GM21423 (cell line): ENCODE measurements at regions not wholly inside any gene's neighbourhood (a gene's known extent, or its start where the extent isn't known, plus 50 kb on each side); places are given as distances from the start of the nearest gene placed in this dataset.

Experiments used
- ATAC-seq: cut with Tn5 transposase; IDR thresholded peaks from one replicate; pipeline ENCODE4 v1.9.1; 2021; ENCODE audit warnings: mild to moderate bottlenecking, moderate library complexity; ENCODE audit not compliant: unreplicated experiment

DNA sequence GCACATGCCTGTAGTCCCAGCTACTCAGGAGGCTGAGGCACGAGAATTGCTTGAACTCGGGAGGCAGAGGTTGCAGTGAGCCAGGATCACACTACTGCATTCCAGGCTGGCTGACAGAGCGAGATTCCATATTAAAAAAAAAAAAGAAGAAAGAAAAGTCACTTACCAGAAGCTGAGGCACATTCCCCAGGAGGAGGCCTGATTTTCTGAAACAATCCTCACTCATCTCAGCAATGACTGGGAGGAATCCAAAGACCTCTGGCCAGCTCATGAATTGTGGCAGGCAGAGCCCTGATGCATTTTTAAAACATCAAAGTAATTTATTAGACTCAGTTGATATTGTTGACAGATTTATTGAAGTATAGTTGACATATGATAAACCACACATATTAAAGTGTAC is 206.3 kb downstream of the FOXO1 start:
- ATAC-seq = no peak

DNA sequence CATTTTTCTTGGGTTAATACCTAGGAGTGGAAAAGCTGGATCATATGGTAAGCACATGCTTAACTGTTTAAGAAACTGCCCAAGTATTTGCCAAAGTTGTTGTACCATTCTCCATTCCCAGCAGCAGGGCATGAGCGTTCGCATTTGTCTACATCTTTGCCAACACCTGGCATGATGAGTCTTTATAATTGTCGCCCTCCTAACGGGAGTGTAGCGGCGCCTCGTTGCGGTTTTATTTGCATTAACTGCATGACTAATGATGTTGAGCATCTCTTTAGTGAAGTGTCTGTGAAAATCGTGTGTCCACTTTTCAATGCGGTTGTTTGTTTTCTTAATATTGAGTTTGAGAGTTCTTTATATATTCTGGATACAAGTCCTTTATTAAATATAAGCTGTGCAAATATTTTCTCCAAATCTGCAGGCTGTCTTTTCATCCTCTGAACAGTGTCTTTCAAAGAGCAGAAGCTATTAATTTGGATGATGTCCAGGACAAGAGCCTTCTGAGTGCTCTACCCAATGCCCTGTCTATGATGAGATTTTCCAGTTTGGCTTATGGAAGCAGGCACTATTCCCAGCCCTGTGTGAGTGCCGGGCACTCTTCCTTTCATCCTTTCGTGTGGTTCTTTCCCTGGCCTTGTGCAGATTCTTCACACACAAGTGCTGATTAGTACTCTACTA is 202.0 kb downstream of the FOXO1 start:
- ATAC-seq = no peak

DNA sequence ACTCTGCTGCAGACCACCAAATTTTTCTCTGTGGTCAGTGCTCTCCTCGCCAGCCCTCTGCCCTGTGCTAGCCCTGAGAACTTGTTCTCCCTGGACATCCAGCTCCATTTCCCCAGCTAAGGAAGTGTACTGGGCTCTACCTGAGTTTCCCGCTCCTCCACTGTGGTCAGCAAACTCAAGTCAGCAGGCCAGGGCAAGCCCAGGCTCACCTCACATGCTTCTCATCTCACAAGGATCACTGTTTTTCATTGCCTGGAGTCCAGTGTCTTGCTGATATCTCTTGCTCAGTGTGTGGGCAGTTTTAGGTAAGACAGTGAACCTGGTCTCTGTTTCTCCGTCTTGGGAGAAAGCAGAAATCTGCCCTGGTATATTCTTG is 201.4 kb downstream of the FOXO1 start:
- ATAC-seq = no peak

DNA sequence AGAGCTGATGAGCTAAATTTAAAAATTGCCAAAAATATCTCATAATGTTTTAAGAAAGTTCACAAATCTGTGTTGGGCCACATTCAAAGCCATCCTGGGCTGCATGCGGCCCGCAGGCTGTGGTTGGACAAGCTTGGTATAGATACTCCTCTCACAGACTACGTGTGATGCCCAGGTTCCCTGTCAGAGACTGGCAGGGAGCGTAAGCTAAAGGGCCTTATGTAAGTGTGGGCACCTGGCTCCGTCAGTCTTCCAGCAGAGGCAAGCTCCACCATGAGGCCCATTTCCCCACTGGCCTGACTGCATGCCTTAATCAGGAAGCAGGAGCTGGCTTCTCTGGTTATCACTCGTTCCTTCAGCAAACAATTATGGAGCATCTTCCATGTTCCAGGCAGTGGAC is 200.2 kb downstream of the FOXO1 start:
- no peak for ATAC-seq

DNA sequence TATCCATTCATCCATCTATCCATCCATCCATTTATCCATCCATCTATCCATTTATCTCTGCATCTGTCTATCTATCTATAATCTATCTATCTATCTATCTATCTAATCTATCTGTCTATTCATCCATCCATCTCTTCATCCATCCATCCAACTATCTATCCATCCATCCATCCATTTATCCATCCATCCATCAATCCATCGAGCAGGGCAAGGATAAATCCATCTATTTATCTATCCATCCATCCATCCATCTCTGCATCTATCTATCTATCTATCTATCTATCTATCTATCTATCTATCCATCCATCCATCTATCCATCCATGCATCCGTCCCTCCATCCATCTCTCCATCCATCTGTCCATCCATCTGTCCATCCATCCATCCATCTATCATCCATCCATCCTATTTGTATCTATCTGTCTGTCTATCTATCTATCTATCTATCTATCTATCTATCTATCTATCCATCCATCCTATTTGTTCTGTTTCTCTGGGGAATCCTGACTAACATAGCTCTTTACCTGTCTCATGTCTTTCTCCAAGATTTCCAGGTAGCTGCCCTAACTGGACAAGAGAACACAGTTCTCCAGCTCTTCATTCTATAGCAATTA is 198.1 kb downstream of the FOXO1 start:
- no peak for ATAC-seq

DNA sequence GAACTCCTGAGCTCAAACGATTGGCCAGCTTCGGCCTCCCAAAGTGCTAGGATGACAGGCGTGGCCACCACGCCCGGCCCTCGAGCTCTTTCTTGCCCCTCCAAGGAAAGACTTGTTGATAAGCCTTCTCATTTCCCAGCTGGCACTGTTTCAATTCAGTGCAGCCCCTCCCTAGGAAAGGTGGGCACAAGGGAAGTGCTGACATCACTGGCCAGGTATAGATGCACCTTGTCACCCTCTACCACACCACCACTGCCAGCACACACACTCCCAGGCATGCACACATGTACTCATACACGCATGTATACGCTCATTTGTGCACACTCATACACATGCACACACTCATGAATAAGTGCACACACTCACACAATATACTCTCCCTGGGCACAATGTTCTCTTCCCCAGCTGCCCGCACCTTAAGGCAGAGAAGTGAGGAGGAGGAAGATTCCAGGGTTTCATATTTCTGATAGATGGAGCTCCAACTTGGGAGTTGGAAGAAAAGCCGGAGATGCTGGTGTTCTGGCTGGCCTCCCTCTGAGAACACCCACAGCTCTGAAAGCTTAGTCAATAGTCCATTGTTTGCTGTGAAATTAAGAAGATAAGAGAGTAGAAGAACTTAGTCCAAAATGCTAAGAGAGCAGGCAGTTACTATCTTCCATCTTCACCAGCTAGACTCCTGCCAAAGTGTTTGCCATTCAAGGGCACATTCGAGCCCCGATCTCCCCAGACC is 196.7 kb downstream of the FOXO1 start:
- no peak for ATAC-seq

DNA sequence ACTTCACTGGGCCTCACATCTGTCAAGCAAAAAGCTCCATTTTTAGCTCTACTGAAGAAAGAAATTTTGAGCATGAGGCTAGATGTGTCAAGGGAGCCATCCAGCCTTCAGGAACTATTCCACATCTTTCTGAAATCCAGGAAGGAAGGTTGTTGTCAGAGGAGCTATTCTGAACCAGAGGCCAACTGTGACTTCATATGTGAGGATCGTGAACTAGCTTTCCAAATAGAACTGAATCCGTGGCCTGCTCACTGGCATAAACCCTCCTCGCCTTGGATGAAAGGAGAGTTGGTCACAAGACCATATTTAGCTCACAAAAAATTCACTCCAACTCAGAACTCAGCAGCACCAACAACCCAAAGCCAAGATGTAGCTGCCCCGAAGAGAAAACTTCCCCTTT is 195.8 kb downstream of the FOXO1 start:
- no peak for ATAC-seq

DNA sequence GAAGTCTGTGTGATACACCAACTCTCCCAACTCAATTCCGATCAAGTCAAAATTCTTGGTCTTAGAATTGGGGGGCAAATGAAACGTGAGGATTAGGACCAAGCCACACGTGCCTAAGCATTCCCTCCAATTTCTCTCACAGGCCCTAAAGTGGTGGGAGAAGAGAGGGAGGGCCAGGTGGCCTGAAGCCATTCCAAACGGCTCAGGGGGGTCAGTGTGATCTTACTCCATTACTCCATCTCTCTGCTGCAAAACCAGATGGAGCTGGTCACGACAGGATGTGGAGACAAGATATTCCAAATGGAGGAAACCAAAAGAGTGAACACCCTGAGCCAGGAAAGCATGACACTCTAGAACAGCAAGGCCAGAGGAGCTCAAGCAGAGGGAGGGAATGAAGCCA is 195.4 kb downstream of the FOXO1 start:
- no peak for ATAC-seq

DNA sequence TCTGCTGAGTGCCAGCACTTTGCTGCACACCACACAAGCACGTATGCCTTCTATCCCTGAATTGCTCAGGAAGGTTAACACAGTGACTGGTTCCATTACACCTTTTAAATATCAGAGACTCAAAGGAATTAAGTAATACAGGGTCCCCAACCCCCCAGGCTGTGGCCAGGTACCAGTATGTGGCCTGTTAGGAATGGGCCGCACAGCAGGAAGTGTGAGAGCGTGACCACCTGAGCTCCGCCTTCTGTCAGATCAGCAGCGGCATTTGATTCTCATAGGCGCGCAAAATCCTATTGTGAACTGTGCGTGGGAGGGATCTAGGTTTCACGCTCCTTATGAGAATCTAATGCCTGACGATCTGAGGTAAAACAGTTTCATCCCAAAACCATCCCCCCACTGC is 194.5 kb downstream of the FOXO1 start:
- ATAC-seq = no peak

DNA sequence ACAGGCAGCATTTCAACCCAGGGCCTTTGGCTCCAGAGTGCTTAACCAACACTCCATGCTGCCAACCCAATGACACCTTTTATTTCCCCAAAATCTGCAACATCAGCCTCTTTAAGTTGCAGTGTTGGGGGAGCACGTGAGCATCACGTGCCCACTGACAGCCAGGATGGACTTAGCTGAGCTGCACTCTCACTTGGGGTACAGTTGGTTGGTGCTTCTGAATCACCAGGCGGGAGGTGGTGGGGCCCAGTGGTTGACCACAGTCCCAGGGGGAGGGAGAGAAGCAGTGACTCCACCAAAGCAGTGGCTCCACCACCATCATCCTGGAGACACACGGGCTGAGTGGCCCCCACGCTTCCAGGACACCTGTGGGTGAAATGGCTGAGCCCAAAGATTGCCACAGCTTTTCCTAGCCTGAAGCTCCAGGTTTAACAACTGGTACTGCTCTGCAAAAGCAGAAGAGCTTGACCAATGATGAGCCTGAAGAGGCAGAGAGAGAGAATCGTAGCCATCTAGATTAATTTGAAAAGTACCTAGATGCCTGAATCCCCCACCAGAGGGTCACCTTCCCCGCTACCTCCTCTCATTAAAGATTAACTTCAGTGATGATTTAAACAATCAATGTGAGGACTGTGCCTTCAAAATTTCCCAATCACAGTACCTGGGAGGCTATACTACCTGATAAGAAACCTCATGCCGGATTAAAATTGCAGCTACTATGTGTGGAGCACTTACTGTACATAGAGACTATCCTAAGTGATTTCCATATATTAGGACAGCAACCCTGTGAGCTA is 193.8 kb downstream of the FOXO1 start:
- ATAC-seq = no peak

DNA sequence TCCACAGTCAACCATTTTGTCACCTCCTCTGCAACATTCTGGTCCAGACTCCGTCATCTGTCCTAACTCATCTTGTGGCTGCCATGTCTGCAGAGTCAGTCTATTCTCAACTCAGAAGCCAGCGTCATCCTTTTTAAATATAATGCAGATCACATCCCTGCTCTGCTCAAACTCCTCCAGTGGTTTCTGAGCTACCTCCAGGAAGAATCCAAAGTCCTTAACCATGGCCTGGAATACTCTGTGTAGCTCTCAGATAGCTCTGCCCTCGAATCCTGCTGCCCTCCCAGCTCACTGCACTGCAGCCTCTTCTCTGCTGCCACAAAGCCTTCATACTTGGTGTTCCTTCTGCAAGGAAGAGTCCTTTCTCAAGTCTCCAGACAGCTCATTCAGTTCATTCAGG is 190.8 kb downstream of the FOXO1 start:
- ATAC-seq = no peak

DNA sequence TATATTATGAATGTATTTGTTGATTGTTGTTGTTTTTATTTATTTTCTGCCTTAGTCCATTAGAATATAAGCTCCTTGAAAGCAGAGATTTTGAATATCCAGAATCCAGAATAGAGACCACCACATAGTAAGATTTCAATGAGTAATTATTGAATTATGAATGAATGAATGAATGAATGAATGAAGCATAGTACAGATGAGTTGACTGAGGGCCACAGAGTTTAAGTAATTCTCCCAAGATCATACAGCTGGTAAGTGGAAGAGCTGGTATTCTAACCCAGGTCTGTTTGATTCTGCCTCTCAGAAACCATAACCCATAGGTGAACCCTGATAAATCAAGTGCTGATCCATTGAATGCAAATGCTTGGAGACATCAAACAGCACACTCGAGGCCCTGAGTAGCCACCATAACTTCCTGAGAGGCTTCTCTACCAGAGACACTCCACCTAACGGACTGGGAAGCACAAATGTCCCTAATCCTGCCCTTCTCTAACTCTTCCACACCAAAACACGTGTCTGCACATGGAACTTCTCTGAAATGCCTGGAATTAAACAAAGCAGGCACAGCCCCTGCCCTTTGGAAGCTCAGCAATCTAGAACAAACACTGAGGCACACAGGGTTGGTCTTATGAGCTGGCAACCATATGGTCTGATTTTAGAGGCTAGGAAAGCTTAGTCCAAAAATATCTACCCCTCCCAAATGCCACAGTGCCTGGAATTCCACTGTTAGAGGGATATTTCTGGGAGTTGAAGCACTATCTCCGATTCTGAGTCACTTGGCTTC is 190.1 kb downstream of the FOXO1 start:
- no peak for ATAC-seq

DNA sequence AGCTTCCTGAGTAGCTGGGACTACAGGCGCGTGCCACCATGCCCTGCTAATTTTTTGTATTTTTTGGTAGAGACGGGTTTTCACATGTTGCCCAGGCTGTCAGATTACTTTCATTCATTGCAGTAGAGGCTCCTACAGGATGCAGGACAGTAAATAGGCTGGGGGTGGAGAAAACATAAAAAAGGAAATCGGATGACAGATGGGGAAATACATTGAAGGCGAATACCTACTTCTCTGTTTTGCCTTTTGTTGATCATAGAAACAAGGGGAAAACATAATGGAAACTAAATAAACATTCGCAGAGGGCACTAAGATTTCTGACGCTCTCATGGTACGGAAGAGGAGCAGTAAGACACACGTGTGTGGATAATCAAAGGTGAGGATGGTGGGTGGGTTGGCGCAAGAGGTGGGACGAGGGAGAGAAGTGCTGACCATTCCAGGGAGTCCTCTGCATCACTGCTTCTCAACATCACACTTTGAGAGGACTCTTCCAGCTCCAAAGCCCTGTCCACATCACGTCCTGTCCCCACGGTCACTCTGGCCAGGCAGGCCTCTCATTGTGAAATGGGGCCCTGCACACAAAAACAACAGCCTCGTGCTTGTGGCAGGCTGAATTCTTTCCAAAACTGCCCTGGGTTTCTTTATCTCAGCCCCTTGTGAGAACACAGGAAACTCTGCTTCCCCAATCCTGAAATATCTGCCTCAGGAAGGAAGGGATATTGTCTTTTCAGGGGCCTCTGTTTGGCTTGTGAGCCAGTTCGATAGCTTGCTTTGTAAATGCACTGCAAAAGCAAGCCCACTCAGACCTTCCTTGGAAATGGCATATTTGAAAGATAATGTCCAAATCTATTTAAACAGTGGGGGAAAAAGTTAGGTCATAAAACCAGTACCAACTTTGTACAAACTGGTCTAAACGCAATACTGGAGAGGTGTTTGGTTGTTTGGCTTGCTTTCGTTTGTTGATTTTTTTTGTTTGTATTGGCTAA is 188.5 kb downstream of the FOXO1 start:
- no peak for ATAC-seq

DNA sequence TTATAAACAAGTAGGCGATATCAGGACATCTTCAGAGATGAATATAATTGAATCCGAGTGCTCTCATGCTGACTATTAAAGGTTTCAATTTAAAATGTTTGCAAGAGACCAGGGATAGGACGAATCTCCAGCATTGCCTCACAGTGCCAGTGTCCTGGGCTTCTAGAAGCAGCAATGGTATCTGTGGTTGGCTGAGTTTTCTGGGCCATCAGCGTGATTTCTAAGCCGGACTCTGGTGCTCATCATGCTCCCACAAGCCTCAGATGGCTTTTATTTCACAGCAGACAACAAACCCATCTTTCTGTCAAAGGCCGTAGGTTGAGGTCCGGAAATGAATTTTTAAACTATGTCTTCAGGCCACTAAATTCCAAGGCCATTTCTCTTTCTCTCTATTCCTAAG is 187.7 kb downstream of the FOXO1 start:
- ATAC-seq = no peak

DNA sequence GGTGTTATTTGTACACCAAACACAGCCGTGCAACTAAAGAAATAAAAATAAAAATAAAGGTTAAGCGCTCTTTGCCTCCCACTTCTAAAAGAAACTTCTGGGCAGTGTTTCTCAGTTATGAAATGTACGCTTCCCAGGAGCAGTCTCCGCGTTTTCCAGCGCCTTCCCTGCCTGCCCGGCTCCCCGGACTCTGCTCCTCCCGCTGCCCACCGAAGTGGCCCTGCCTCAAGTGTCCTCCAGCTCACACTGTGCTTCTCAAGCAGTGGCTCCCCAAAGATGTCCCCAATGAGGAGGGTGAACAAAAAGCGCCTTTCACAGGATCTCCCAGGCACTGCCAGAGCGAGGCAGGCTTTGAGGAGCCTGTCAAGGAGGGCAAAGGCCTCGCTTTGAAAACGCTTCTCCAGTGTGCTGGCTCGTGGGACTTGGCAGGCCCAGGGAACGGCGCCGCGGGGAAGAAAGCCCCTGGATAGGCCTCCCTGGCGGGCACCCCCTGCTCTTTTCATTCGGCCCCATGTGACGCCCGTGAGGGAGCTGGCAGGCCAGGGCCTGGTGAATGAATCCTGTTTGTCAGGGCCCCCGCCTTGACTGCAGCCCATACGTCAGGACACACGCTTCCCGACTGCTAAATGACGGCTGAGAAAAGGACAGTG is 187.1 kb downstream of the FOXO1 start:
- no peak for ATAC-seq

DNA sequence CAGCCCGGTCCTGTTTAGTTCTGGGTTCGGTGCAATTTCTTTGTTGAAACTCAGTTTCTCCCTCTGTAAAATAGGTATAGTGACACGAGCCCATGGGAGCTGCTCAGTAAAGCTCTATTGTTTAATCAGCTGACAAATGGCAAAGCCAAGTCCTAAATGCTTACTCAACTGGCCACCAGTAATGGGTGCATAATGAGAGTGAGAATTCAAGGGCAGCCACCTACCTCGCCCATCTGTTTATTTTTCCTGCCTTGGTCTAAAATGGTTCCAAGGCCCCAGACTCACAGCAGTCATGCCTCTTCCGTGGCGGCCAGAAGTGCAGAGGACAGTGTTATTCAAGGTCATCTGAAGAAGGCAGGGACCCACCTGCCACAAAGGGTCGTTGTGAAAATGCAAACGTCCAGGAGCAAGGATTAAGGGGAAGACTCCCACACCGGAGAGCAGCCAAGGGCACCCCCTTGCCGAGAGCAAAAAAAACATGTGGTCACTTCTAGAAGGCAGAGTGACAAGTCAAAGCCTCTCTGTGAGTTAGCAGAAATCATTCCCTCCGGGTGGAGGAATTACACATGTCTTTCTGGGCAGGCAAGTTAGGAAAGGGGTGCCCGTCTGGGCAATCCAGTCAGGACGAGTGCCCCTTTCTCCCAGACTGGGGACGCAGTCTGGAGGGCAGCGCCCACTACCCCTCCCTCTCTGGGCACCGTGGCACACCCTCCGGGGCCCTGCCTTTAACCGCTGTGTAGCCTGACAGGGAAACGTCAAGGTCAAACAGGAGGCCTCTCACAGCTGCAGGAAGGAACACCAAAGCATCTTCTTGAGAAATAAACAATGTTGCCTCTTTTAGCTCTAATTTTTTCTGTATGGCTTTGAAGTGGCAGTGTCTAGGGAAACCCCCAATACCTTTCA is 186.2 kb downstream of the FOXO1 start:
- no peak for ATAC-seq

DNA sequence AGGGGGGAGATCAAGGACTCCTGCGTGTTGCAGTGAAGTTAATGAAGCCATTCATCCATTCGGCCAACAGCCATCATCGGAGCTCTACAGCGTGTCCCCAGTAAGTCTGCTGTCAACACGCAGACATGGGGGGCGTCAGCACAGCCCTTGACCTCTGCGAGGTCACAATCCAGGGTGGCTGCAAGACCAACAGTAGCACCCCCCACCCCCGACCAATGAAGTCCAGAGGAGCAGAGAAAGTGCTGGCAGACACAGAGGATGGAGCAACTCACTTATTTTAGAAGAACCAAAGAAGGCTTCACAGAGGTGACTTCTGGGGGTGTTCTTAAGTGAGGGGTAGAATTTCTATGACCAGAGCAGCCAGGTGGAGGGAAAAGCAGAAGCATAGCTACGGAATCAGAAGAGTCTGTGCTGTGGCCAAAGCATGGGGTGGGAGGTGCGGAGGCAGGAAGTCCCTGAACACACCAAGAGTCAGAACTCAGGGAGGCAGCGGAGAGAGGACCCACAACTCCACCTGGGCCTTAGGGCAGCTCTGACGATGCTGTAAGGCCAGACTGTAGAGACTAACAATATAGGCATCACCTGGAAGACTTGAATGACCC is 185.4 kb downstream of the FOXO1 start:
- no peak for ATAC-seq

DNA sequence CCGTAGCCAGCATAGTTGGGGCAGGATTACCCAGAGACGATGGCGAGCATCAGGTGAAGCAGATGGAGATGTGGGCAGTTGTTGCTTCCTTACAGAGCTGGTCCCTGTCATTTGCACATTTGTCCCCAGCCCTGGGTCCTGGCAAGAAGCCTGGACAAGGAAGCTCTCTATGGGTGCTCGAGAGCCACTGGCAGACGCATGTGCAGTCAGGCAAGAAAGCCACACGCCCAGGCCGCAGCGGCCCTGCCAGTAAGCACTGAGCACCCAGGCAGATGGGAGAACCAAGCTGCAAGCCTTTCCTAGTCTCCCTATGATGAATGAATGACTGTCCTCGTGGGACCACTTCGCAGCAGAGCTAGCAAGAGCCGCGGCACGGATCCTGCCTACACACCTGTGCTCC is 182.8 kb downstream of the FOXO1 start:
- ATAC-seq = no peak
